Testis (tissue), 2 donors: ENCODE measurements at regions not wholly inside any gene's neighbourhood (a gene's known extent, or its start where the extent isn't known, plus 50 kb on each side); places are given as distances from the start of the nearest gene placed in this dataset.

ENCODE experiments used
- POLR2A ChIP-seq: fragments of 450-650 bp; IDR thresholded peaks from one replicate; pipeline ENCODE4 v1.6.1; 2017; ENCODE audit warnings: antibody characterized with exemption, mild to moderate bottlenecking, moderate library complexity
- TF ChIP-seq, protein P1 (sequence below), 3 experiments: fragments of 450-650 bp in 2 of 3; fragments of 200-600 bp in 1 of 3; sonication (generic) in 1 of 3; IDR thresholded peaks; one replicate each; pipeline ENCODE4 v1.5.1; 2016 to 2019; ENCODE audit warnings: antibody characterized with exemption in 3 of 3, mild to moderate bottlenecking in 2 of 3, moderate library complexity in 1 of 3

GRCh38 chr12:33313476-33313875 is 126.1 kb downstream of the SYT10 start:
- TF ChIP-seq, protein P1, sequence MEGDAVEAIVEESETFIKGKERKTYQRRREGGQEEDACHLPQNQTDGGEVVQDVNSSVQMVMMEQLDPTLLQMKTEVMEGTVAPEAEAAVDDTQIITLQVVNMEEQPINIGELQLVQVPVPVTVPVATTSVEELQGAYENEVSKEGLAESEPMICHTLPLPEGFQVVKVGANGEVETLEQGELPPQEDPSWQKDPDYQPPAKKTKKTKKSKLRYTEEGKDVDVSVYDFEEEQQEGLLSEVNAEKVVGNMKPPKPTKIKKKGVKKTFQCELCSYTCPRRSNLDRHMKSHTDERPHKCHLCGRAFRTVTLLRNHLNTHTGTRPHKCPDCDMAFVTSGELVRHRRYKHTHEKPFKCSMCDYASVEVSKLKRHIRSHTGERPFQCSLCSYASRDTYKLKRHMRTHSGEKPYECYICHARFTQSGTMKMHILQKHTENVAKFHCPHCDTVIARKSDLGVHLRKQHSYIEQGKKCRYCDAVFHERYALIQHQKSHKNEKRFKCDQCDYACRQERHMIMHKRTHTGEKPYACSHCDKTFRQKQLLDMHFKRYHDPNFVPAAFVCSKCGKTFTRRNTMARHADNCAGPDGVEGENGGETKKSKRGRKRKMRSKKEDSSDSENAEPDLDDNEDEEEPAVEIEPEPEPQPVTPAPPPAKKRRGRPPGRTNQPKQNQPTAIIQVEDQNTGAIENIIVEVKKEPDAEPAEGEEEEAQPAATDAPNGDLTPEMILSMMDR (IDR thresholded peaks at IDR 0.05): no peak
- TF ChIP-seq POLR2A: no peak
